HepG2 (cell line): ENCODE measurements at regions not wholly inside any gene's neighbourhood (a gene's known extent, or its start where the extent isn't known, plus 50 kb on each side); places are given as distances from the start of the nearest gene placed in this dataset.

Experiments used
- ATAC-seq: fragments of 200-7000 bp; cut with Tn5 transposase; 3 replicates; pipeline ENCODE4 v1.9.1; 2020; ENCODE audit warnings: mild to moderate bottlenecking, moderate library complexity
- BruUV-seq: library from RNA; stranded (reverse); fragments of 400-500 nt; replicated peaks from 2 replicates; lab custom pipeline; 2021; lab: Mats Ljungman, UMichigan
- CTCF ChIA-PET: fragments of 300-600 bp; formaldehyde crosslinking; extraction: SDS; loops from one replicate; lab custom pipeline; 2021; ENCODE audit warnings: low total read pairs, inconsistent platforms, low intra/inter-chr PET ratio; lab: Yijun Ruan, JAX
- POLR2A ChIA-PET: fragments of 350-600 bp; sonication (Branson Sonifier 250); formaldehyde crosslinking; loops from one replicate; lab custom pipeline; 2020; ENCODE audit warnings: antibody characterized with exemption, inconsistent platforms; lab: Yijun Ruan, JAX
- DNase-seq: peaks from one replicate; pipeline ENCODE4 v3.0.0-alpha.2; 2015; ENCODE audit warnings: low spot score
- FAIRE-seq: peaks from 3 replicates; lab custom pipeline; 2011; peaks lifted over from hg19 to GRCh38; lab: Jason Lieb, UNC
- H2AFZ ChIP-seq: one replicate; pipeline ENCODE4 v1.6.1; 2011; ENCODE audit warnings: low read length, inconsistent platforms
- H3K27ac ChIP-seq: fragments of 300-600 bp; 3 replicates; pipeline ENCODE4 v1.8.0; 2011; ENCODE audit warnings: mixed run types, mild to moderate bottlenecking, mixed read lengths, low read length, inconsistent platforms; ENCODE audit not compliant: insufficient read depth; ENCODE audit errors: extremely low read length
- H3K27me3 ChIP-seq, 2 experiments: fragments of 200-600 bp in 1 of 2; 2 replicates in 1 of 2; 3 replicates in 1 of 2; pipeline versions ENCODE4 v1.6.0 to v1.8.0; 2011; ENCODE audit warnings: low read length in 2 of 2, mild to moderate bottlenecking in 2 of 2, moderate library complexity in 2 of 2, inconsistent platforms in 1 of 2; ENCODE audit not compliant: insufficient read depth in 2 of 2, control insufficient read depth in 1 of 2
- H3K36me3 ChIP-seq, 2 experiments: fragments of 200-600 bp in 1 of 2; replicated peaks in 1 of 2; 2 replicates in 1 of 2; 3 replicates in 1 of 2; pipeline versions ENCODE4 v1.5.1 to v1.8.0; 2011; ENCODE audit warnings: low read length in 2 of 2, inconsistent platforms in 1 of 2; ENCODE audit not compliant: insufficient read depth in 2 of 2, control insufficient read depth in 1 of 2
- H3K4me1 ChIP-seq: 2 replicates; pipeline ENCODE4 v1.5.1; 2012; ENCODE audit warnings: low read length, inconsistent platforms; ENCODE audit not compliant: insufficient read depth
- H3K4me2 ChIP-seq: 2 replicates; pipeline ENCODE4 v1.6.0; 2011; ENCODE audit warnings: low read depth, low read length, inconsistent platforms
- H3K4me3 ChIP-seq, 3 experiments: fragments of 200-600 bp in 1 of 3; sonication (generic), shearing (Covaris generic) in 1 of 3; replicated peaks in 1 of 3; 2 replicates each; pipeline ENCODE4 v1.5.1; 2011 to 2016; ENCODE audit warnings: low read length in 3 of 3, inconsistent platforms in 2 of 3, low read depth in 2 of 3, mild to moderate bottlenecking in 2 of 3, control low read depth in 1 of 3, mixed read lengths in 1 of 3; ENCODE audit not compliant: insufficient read depth in 1 of 3
- H3K79me2 ChIP-seq: one replicate; pipeline ENCODE4 v1.6.1; 2011; ENCODE audit warnings: low read length, inconsistent platforms; ENCODE audit not compliant: insufficient read depth
- H3K9ac ChIP-seq: 2 replicates; pipeline ENCODE4 v1.6.0; 2011; ENCODE audit warnings: mild to moderate bottlenecking, low read depth, low read length, inconsistent platforms; ENCODE audit not compliant: insufficient read depth
- H3K9me3 ChIP-seq: 2 replicates; pipeline ENCODE4 v1.5.1; 2012; ENCODE audit warnings: mild to moderate bottlenecking, low read length
- H4K20me1 ChIP-seq: 2 replicates; pipeline ENCODE4 v1.6.0; 2011; ENCODE audit warnings: inconsistent platforms, mild to moderate bottlenecking, low read length, moderate library complexity; ENCODE audit not compliant: insufficient read depth
- FOXC1 ChIP-seq: sonication (generic); formaldehyde crosslinking; IDR thresholded peaks from 2 replicates; pipeline ENCODE4 v1.8.0; 2022; ENCODE audit warnings: mild to moderate bottlenecking, missing genetic modification reagents, borderline replicate concordance
- POLR2AphosphoS5 ChIP-seq: IDR thresholded peaks from 2 replicates; pipeline ENCODE4 v1.6.1; 2012; ENCODE audit warnings: low read depth, low read length
- TIGD3 ChIP-seq: sonication (generic); formaldehyde crosslinking; IDR thresholded peaks from 2 replicates; pipeline ENCODE4 v1.5.1; 2020; ENCODE audit warnings: mild to moderate bottlenecking, missing genetic modification reagents, borderline replicate concordance
- ZBTB42 ChIP-seq: sonication (generic); formaldehyde crosslinking; IDR thresholded peaks from 2 replicates; pipeline ENCODE4 v1.5.0; 2020; ENCODE audit warnings: mild to moderate bottlenecking, missing genetic modification reagents
- ZFP91 ChIP-seq: sonication (generic); formaldehyde crosslinking; IDR thresholded peaks from 2 replicates; pipeline ENCODE4 v1.9.0; 2022; ENCODE audit warnings: missing genetic modification reagents, mild to moderate bottlenecking, borderline replicate concordance
- ZNF256 ChIP-seq: sonication (generic); formaldehyde crosslinking; conservative IDR thresholded peaks from 2 replicates; pipeline ENCODE4 v1.4.0; 2020; ENCODE audit warnings: missing genetic modification reagents
- ZNF333 ChIP-seq: sonication (generic); formaldehyde crosslinking; IDR thresholded peaks from 2 replicates; pipeline ENCODE4 v1.4.0; 2020; ENCODE audit warnings: mild to moderate bottlenecking, missing genetic modification reagents, borderline replicate concordance
- ZNF382 ChIP-seq: sonication (generic); formaldehyde crosslinking; IDR thresholded peaks from 2 replicates; pipeline ENCODE4 v1.5.0; 2020; ENCODE audit warnings: missing genetic modification reagents, mild to moderate bottlenecking, borderline replicate concordance
- WGBS: methylation state at CpG from one replicate; pipeline ENCODE4 v1.1.6; 2017; ENCODE audit warnings: low lambda C conversion rate; 5-methylcytosine and 5-hydroxymethylcytosine counted together
- in situ Hi-C: cut with HindIII; loops from 2 replicates; pipeline ENCODE4 v1.10.0; 2017; ENCODE audit warnings: low pct_unique_long_range_greater_than_20kb; ENCODE audit not compliant: extremely low pct_ligation_motif_present
- intact Hi-C: fragments of 100-400 bp; cut with micrococcal nuclease; formaldehyde crosslinking; loops from one replicate; pipeline ENCODE4 v1.10.0; 2022; ENCODE audit not compliant: unreplicated experiment

GRCh38 chr5:179472174-179472573 lies 78.2 kb upstream of the RUFY1 start:
- Histone ChIP-seq H3K4me2 (no peak overlapping the region), H3K4me3 (no peak overlapping the region), H2AFZ (no peak overlapping the region), H3K4me1 (no peaks in the 10 kb centered on the region), H3K27me3 (peaks cover 1 to 17% of the 10 kb centered on the region in 2 experiments; a peak in 3 of 5 replicates), H3K79me2 (no peaks in the 10 kb centered on the region), H3K9me3 (no peaks in the 10 kb centered on the region), H3K27ac (no peak overlapping the region), H4K20me1 (no peaks in the 10 kb centered on the region), H3K36me3 (no peaks in the 10 kb centered on the region), H3K9ac (no peak overlapping the region)
- WGBS, result 25% methylated on average over 4 of the region's 4 CpGs
- ChIA-PET CTCF (no interaction called here), POLR2A (no interaction called here)
- TF ChIP-seq ZNF256 (no peak), ZFP91 (CRISPR knock-in tag) (no peak), TIGD3 (CRISPR knock-in tag) (no peak), ZNF382 (CRISPR knock-in tag) (no peak), ZBTB42 (no peak), ZNF333 (no peak), FOXC1 (CRISPR knock-in tag) (no peak), POLR2AphosphoS5 (no peak)
- FAIRE-seq (no peak), ATAC-seq (no peak), DNase-seq (no peak)
- intact Hi-C loops (no loop called here), in situ Hi-C loops (no loop called here)
- BruUV-seq, result no TSS peak
